H9 (cell line): ENCODE measurements at regions not wholly inside any gene's neighbourhood (a gene's known extent, or its start where the extent isn't known, plus 50 kb on each side); places are given as distances from the start of the nearest gene placed in this dataset.
A peak's percentile ranks its signal among the peaks of the same experiment; 100 is the strongest.

ENCODE experiments used
- DNase-seq: peaks from one replicate; pipeline ENCODE4 v3.0.0-alpha.2; 2017
- H2AFZ ChIP-seq: one replicate; pipeline ENCODE4 v1.6.1; 2013; ENCODE audit warnings: mild to moderate bottlenecking, low read length, control low read depth, moderate library complexity
- H2AK5ac ChIP-seq: 2 replicates; pipeline ENCODE4 v1.6.1; 2013; ENCODE audit warnings: low read length, control low read depth, mixed read lengths; ENCODE audit not compliant: insufficient read length
- H2BK120ac ChIP-seq: one replicate; pipeline ENCODE4 v1.6.1; 2013; ENCODE audit warnings: low read depth, mild to moderate bottlenecking, low read length, control low read depth, inconsistent platforms; ENCODE audit not compliant: poor library complexity, severe bottlenecking
- H2BK12ac ChIP-seq: 2 replicates; pipeline ENCODE4 v1.6.1; 2013; ENCODE audit warnings: low read length, control low read depth, mixed read lengths, low read depth; ENCODE audit not compliant: insufficient read length
- H2BK15ac ChIP-seq: 2 replicates; pipeline ENCODE4 v1.6.1; 2013; ENCODE audit warnings: low read depth, low read length, control low read depth
- H2BK20ac ChIP-seq: one replicate; pipeline ENCODE4 v1.6.1; 2013; ENCODE audit warnings: low read depth, mild to moderate bottlenecking, low read length, control low read depth, inconsistent platforms; ENCODE audit not compliant: poor library complexity, severe bottlenecking
- H2BK5ac ChIP-seq: 2 replicates; pipeline ENCODE4 v1.6.1; 2013; ENCODE audit warnings: low read length, control low read depth, mixed read lengths; ENCODE audit not compliant: insufficient read length
- H3K14ac ChIP-seq: 2 replicates; pipeline ENCODE4 v1.6.1; 2013; ENCODE audit warnings: low read length, control low read depth; ENCODE audit not compliant: insufficient read depth
- H3K18ac ChIP-seq: 2 replicates; pipeline ENCODE4 v1.6.1; 2013; ENCODE audit warnings: low read depth, mild to moderate bottlenecking, mixed read lengths, low read length, control low read depth; ENCODE audit not compliant: insufficient read length
- H3K23ac ChIP-seq: 2 replicates; pipeline ENCODE4 v1.6.1; 2013; ENCODE audit warnings: low read length, control low read depth, mixed read lengths, low read depth; ENCODE audit not compliant: insufficient read length
- H3K23me2 ChIP-seq: 2 replicates; pipeline ENCODE4 v1.6.1; 2013; ENCODE audit warnings: low read depth, mild to moderate bottlenecking, mixed read lengths, low read length, control low read depth; ENCODE audit not compliant: insufficient read length, poor library complexity, severe bottlenecking
- H3K27ac ChIP-seq: 2 replicates; pipeline ENCODE4 v1.5.1; 2013; ENCODE audit warnings: low read length, control low read depth, mixed read lengths, low read depth; ENCODE audit not compliant: insufficient read length
- H3K27me3 ChIP-seq: 2 replicates; pipeline ENCODE4 v1.6.1; 2013; ENCODE audit warnings: low read length, control low read depth, inconsistent platforms; ENCODE audit not compliant: insufficient read depth
- H3K4ac ChIP-seq: 2 replicates; pipeline ENCODE4 v1.6.1; 2013; ENCODE audit warnings: low read depth, mild to moderate bottlenecking, control low read depth, inconsistent platforms, low read length, moderate library complexity
- H3K4me1 ChIP-seq: 2 replicates; pipeline ENCODE4 v1.6.1; 2013; ENCODE audit warnings: low read length, control low read depth, inconsistent platforms; ENCODE audit not compliant: insufficient read depth
- H3K4me2 ChIP-seq: 2 replicates; pipeline ENCODE4 v1.6.1; 2013; ENCODE audit warnings: low read length, control low read depth, mixed read lengths; ENCODE audit not compliant: insufficient read length, insufficient read depth
- H3K56ac ChIP-seq: 2 replicates; pipeline ENCODE4 v1.6.1; 2013; ENCODE audit warnings: low read depth, mild to moderate bottlenecking, mixed read lengths, low read length, control low read depth; ENCODE audit not compliant: insufficient read length
- H3K79me1 ChIP-seq: 2 replicates; pipeline ENCODE4 v1.6.1; 2013; ENCODE audit warnings: low read depth, mild to moderate bottlenecking, moderate library complexity, low read length, control low read depth, inconsistent platforms; ENCODE audit not compliant: insufficient read depth, poor library complexity, severe bottlenecking
- H3K79me2 ChIP-seq: 2 replicates; pipeline ENCODE4 v1.6.1; 2013; ENCODE audit warnings: low read length, control low read depth, inconsistent platforms; ENCODE audit not compliant: insufficient read depth
- H3K9ac ChIP-seq: 2 replicates; pipeline ENCODE4 v1.6.1; 2013; ENCODE audit warnings: low read length, control low read depth, mixed read lengths; ENCODE audit not compliant: insufficient read length; ENCODE audit errors: extremely low read depth
- H3K9me3 ChIP-seq: one replicate; pipeline ENCODE4 v1.6.1; 2013; ENCODE audit warnings: low read depth, low read length, inconsistent platforms; ENCODE audit not compliant: control insufficient read depth
- H3T11ph ChIP-seq: one replicate; pipeline ENCODE4 v1.6.1; 2013; ENCODE audit warnings: mild to moderate bottlenecking, low read length, control low read depth, inconsistent platforms
- H4K20me1 ChIP-seq: one replicate; pipeline ENCODE4 v1.6.1; 2013; ENCODE audit not compliant: control insufficient read depth, insufficient read length, insufficient read depth
- H4K5ac ChIP-seq: 2 replicates; pipeline ENCODE4 v1.6.1; 2013; ENCODE audit warnings: low read depth, mild to moderate bottlenecking, mixed read lengths, low read length, control low read depth; ENCODE audit not compliant: insufficient read length
- H4K8ac ChIP-seq: replicated peaks from 2 replicates; pipeline ENCODE4 v1.6.1; 2013; ENCODE audit warnings: low read length, control low read depth, mixed read lengths, low read depth; ENCODE audit not compliant: insufficient read length
- H4K91ac ChIP-seq: 2 replicates; pipeline ENCODE4 v1.6.1; 2013; ENCODE audit warnings: low read depth, mild to moderate bottlenecking, moderate library complexity, mixed read lengths, low read length, control low read depth; ENCODE audit not compliant: insufficient read length
- H3K27ac Mint-ChIP-seq, 3 experiments: 2 replicates in 2 of 3; 3 replicates in 1 of 3; pipeline ENCODE4 v1.8.0; 2020 to 2021; ENCODE audit warnings: mixed read lengths in 3 of 3, mild to moderate bottlenecking in 1 of 3, moderate library complexity in 1 of 3
- H3K27me3 Mint-ChIP-seq: 2 replicates; pipeline ENCODE4 v1.8.0; 2021; ENCODE audit warnings: low read depth, mild to moderate bottlenecking, moderate library complexity, mixed read lengths
- H3K36me3 Mint-ChIP-seq, 3 experiments: 2 replicates in 2 of 3; 3 replicates in 1 of 3; pipeline ENCODE4 v1.8.0; 2020 to 2021; ENCODE audit warnings: low read depth in 3 of 3, mixed read lengths in 3 of 3; ENCODE audit not compliant: insufficient read depth in 1 of 3
- H3K4me1 Mint-ChIP-seq, 2 experiments: 2 replicates each; pipeline ENCODE4 v1.8.0; 2020; ENCODE audit warnings: mixed read lengths in 2 of 2
- H3K4me3 Mint-ChIP-seq, 2 experiments: 2 replicates in 1 of 2; 3 replicates in 1 of 2; pipeline ENCODE4 v1.8.0; 2020 to 2021; ENCODE audit warnings: mild to moderate bottlenecking in 2 of 2, mixed read lengths in 2 of 2, moderate library complexity in 1 of 2
- H3K9me3 Mint-ChIP-seq, 2 experiments: 2 replicates in 1 of 2; 3 replicates in 1 of 2; pipeline ENCODE4 v1.8.0; 2020; ENCODE audit warnings: mild to moderate bottlenecking in 2 of 2, mixed read lengths in 2 of 2, moderate library complexity in 1 of 2
- CTCF ChIP-seq: fragments of 200-600 bp; sonication (generic); conservative IDR thresholded peaks from 3 replicates; pipeline ENCODE4 v1.8.0; 2021; ENCODE audit warnings: antibody characterized with exemption, mild to moderate bottlenecking
- WGBS: extraction: QIAGEN DNeasy Blood & Tissue Kit; methylation state at CpG from one replicate; pipeline ENCODE4 v1.1.7; 2013; ENCODE audit warnings: missing lambda C conversion rate, low lambda C conversion rate, mixed read lengths; ENCODE audit not compliant: insufficient read length; ENCODE audit errors: extremely low coverage; 5-methylcytosine and 5-hydroxymethylcytosine counted together

GRCh38 chr13:82566864-82567263, 1315.4 kb downstream of the SLITRK1 start:
- Mint-ChIP-seq H3K27me3 (no peaks in the 10 kb centered on the region), H3K36me3 (no peaks in the 10 kb centered on the region), H3K9me3 (peaks cover 0 to 4% of the 10 kb centered on the region in 2 experiments; a peak in 1 of 5 replicates), H3K4me1 (peaks cover 4 to 7% of the 10 kb centered on the region in 2 experiments; a peak in 3 of 4 replicates), H3K27ac (peak overlapping the region in 1 of 3 experiments; percentile 78; a peak in 2 of 7 replicates), H3K4me3 (no peak overlapping the region)
- H2BK5ac ChIP-seq = no peak overlapping the region
- no peaks in the 10 kb centered on the region for H3K79me1 ChIP-seq
- H4K8ac ChIP-seq = no peak overlapping the region
- H3K56ac ChIP-seq = no peak overlapping the region
- no peak overlapping the region for H4K5ac ChIP-seq
- no peak for TF ChIP-seq CTCF
- no peaks in the 10 kb centered on the region for H3K4me1 ChIP-seq
- no peaks in the 10 kb centered on the region for H3K23me2 ChIP-seq
- H4K91ac ChIP-seq = no peak overlapping the region
- no peaks in the 10 kb centered on the region for H4K20me1 ChIP-seq
- no peak overlapping the region for H2BK20ac ChIP-seq
- no peak overlapping the region for H2AFZ ChIP-seq
- H3K23ac ChIP-seq = no peak overlapping the region
- no peak overlapping the region for H2BK120ac ChIP-seq
- no peak overlapping the region for H3K14ac ChIP-seq
- no peak overlapping the region for H3K18ac ChIP-seq
- no peaks in the 10 kb centered on the region for H3K27me3 ChIP-seq
- no peaks in the 10 kb centered on the region for H3K79me2 ChIP-seq
- H3K9ac ChIP-seq = no peak overlapping the region
- no peak overlapping the region for H3K4me2 ChIP-seq
- no CpG with 5 or more reads among the region's 5 CpGs for WGBS
- H2AK5ac ChIP-seq = no peak overlapping the region
- no peak overlapping the region for H2BK15ac ChIP-seq
- no peak overlapping the region for H2BK12ac ChIP-seq
- DNase-seq = no peak
- H3T11ph ChIP-seq = no peak overlapping the region
- H3K27ac ChIP-seq = no peak overlapping the region
- H3K9me3 ChIP-seq = no peaks in the 10 kb centered on the region
- H3K4ac ChIP-seq = no peak overlapping the region
